ENCODE measurements at regions not wholly inside any gene's neighbourhood (a gene's known extent, or its start where the extent isn't known, plus 50 kb on each side); places are given as distances from the start of the nearest gene placed in this dataset.
A peak's percentile ranks its signal among the peaks of the same experiment; 100 is the strongest.

DNA sequence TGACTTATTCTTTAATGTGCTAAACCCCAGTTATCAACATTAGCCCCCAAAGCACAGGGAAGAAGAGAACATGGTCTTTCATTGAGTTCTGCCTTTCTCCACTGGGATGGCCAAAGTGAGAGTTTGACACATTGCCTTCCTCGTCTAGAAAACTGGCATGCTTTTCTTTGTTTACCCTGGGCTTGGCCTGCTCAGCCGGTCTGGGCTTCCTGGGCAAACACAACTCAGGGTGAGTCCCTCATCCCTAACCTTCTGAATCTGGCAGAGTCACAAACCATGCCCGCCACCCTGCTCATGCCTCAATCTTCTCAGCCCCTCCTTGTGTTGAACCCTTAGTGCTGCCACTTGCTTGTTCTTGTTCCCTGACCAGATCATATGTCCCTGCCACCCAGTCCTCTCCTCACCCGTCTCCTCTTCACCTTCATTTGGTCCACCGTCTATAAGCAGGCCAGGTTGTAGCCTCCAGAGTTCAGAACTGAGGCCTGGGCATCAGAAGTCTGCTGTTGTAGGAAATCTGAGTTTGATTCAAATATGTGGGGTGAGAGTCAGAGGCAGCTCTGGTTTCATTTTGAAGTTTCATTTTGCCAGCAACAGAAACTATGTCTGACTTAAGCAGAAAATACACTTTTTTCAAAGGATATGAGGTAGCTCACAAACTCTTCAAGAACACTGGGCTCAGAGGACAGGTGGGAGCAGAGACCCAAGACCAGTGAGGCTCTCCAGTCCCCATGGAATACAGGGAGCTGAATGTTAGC lies 217.6 kb downstream of the NDUFS4 start:
- no peaks in the 10 kb centered on the region for H3K9me3 ChIP-seq
- DNase-seq: no peak
- intact Hi-C loops (cut with DNase I): no loop called here
- H3K27ac ChIP-seq: no peak overlapping the region
- no peaks in the 10 kb centered on the region for H3K27me3 ChIP-seq
- no peak overlapping the region for H3K4me3 ChIP-seq
- ATAC-seq: no peak
- no peaks in the 10 kb centered on the region for H3K36me3 ChIP-seq
- TF ChIP-seq, protein P1, sequence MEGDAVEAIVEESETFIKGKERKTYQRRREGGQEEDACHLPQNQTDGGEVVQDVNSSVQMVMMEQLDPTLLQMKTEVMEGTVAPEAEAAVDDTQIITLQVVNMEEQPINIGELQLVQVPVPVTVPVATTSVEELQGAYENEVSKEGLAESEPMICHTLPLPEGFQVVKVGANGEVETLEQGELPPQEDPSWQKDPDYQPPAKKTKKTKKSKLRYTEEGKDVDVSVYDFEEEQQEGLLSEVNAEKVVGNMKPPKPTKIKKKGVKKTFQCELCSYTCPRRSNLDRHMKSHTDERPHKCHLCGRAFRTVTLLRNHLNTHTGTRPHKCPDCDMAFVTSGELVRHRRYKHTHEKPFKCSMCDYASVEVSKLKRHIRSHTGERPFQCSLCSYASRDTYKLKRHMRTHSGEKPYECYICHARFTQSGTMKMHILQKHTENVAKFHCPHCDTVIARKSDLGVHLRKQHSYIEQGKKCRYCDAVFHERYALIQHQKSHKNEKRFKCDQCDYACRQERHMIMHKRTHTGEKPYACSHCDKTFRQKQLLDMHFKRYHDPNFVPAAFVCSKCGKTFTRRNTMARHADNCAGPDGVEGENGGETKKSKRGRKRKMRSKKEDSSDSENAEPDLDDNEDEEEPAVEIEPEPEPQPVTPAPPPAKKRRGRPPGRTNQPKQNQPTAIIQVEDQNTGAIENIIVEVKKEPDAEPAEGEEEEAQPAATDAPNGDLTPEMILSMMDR (IDR thresholded peaks at IDR 0.05): no peak
- H3K4me1 ChIP-seq: peaks cover 0 to 7% of the 10 kb centered on the region in 2 donors

DNA sequence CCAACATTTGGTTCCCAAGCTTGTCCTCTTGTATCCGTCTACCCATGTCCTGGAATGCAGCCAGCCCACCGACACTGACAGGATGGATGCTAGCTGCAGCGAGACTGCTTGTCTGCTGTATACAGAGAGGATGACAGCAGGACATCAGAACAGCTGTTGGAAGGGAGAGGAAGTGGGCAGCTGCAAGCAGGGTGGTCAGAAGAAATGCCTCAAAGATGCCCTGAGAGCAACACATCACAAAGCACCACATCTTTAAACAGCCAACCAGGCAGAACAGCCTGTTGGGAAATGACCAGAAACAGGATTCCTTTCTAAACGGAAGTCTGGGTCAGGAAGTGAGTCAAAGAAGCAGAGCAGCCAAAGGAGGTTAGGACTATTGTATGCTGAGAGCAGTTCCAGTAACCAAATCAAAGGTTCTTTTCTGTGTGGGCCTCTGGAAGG lies 219.1 kb downstream of the NDUFS4 start:
- H3K27me3 ChIP-seq: no peaks in the 10 kb centered on the region
- peak overlapping the region in 1 of 2 donors; percentile 33 for H3K27ac ChIP-seq
- intact Hi-C loops (cut with DNase I): no loop called here
- peaks cover 0 to 7% of the 10 kb centered on the region in 2 donors for H3K4me1 ChIP-seq
- ATAC-seq: no peak
- no peak overlapping the region for H3K4me3 ChIP-seq
- TF ChIP-seq, protein P1 (IDR thresholded peaks at IDR 0.05): no peak
- DNase-seq: peak in 1 of 4 donors; percentile 6
- no peaks in the 10 kb centered on the region for H3K36me3 ChIP-seq
- H3K9me3 ChIP-seq: no peaks in the 10 kb centered on the region

DNA sequence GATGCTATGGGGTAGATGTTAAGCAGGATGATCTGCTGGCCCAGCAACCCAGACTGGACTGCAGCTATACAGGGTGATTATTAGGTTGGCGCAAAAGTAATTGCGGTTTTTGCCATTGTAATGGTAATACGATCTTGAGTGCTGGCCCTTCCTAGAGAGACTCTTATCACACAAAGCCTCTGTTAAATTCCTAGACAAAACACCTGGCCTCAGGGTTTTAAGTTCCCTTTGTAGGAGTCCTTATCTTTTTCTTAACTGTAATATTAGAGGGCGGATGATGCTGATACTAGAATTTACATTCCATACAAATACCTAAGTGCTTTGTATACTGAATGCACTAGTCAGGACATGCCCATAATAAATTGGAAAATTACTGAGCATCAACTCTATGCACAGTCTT lies 222.2 kb downstream of the NDUFS4 start:
- DNase-seq (no peak), ATAC-seq (no peak)
- H3K27ac ChIP-seq: no peak overlapping the region
- intact Hi-C loops (cut with DNase I): no loop called here
- no peaks in the 10 kb centered on the region for H3K36me3 ChIP-seq
- H3K4me3 ChIP-seq: no peak overlapping the region
- TF ChIP-seq, protein P1 (IDR thresholded peaks at IDR 0.05): no peak
- no peaks in the 10 kb centered on the region for H3K9me3 ChIP-seq
- H3K4me1 ChIP-seq: peaks cover 0 to 7% of the 10 kb centered on the region in 2 donors
- H3K27me3 ChIP-seq: no peaks in the 10 kb centered on the region

DNA sequence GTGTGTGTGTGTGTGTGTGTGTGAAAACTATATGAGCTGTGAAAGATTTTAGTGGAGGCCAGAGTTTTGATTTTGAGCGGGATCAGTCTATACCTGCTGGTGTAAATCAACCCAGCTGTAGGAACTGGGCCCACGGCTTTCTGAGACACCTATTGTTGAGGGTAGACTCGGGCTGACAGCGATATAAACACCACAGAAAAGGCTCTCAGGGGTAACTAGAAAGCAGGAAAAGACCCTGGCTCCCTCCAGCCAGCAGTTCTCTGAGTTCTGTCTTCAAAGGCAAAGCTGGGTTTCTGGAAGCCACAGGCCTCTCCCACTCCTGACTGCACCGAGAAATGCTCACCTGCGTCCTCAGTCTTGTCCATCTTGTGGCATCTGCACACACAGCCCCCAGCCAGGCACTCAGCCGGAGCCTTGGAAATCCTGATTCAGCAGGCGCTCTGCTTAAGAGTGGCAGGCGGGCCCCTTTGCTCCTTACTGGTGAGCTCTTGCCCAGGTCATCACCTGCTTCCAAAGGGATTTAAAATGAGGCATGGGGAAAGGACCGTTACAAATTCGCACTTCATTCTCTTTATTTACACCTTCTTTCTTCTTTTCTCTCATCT lies 223.3 kb downstream of the NDUFS4 start:
- no peak overlapping the region for H3K4me3 ChIP-seq
- H3K27me3 ChIP-seq: no peaks in the 10 kb centered on the region
- TF ChIP-seq, protein P1 (IDR thresholded peaks at IDR 0.05): no peak
- peaks cover 0 to 6% of the 10 kb centered on the region in 2 donors for H3K9me3 ChIP-seq
- intact Hi-C loops (cut with DNase I): no loop called here
- ATAC-seq (no peak), DNase-seq (no peak)
- H3K27ac ChIP-seq: no peak overlapping the region
- H3K36me3 ChIP-seq: no peaks in the 10 kb centered on the region
- H3K4me1 ChIP-seq: peaks cover 0 to 7% of the 10 kb centered on the region in 2 donors

DNA sequence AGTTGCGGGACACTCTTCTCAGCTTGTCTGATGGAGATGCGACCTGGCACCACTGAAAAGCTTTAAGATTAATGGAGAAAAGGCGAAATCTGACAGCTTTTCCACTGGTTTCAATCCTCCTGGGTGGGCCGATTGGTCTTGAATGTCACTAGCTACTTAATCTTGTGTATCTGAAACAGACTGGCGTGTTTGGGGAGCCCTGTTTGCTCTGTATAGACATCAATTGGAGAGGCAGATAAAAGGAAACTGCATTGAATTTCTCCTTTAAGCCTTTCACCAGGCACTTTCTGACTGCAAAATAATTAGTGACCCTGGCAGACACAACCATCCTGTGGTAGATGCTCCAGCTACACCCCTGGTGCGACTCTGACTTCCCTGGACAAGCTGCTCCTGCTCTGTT lies 224.2 kb downstream of the NDUFS4 start:
- intact Hi-C loops (cut with DNase I): no loop called here
- H3K27ac ChIP-seq: no peak overlapping the region
- H3K4me1 ChIP-seq: peaks cover 0 to 3% of the 10 kb centered on the region in 2 donors
- DNase-seq: no peak
- TF ChIP-seq, protein P1 (IDR thresholded peaks at IDR 0.05): no peak
- peaks cover 0 to 6% of the 10 kb centered on the region in 2 donors for H3K9me3 ChIP-seq
- no peaks in the 10 kb centered on the region for H3K27me3 ChIP-seq
- H3K36me3 ChIP-seq: no peaks in the 10 kb centered on the region
- no peak for ATAC-seq
- H3K4me3 ChIP-seq: no peak overlapping the region

All from left lung (tissue), 4 donors.